ENCODE measurements at regions not wholly inside any gene's neighbourhood (a gene's known extent, or its start where the extent isn't known, plus 50 kb on each side); places are given as distances from the start of the nearest gene placed in this dataset.

DNA sequence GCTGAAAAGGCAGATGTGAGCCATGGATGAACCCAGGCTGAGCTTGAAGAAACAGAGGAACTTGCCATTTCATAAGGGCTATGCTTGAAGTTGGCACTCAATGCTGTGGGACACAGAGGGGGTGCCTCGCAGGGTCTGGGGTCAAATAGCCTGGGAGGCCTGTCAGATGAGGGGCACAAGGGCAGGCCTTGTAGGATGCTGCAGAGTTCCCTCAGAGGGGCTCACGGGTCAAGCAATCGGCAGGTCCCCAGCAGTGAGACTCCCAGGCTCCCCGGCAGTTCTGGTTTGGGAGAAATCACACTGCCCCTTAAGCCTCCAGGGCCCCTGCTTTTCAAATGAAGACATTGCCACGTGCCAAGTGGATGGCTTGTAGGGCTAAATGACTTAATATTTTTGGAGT is 116.7 kb upstream of the GRIK3 start:
- H3K27ac Mint-ChIP-seq = no peak overlapping the region
- no peaks in the 10 kb centered on the region for H3K4me1 Mint-ChIP-seq
- no peaks in the 10 kb centered on the region for H3K27me3 Mint-ChIP-seq (ENCODE audit: insufficient read depth, low read depth, poor library complexity)
- H4K20me1 ChIP-seq (replicated peaks; ENCODE audit: insufficient read depth) = no peaks in the 10 kb centered on the region
- no peaks in the 10 kb centered on the region for H3K9me3 Mint-ChIP-seq
- no peaks in the 10 kb centered on the region for H3F3A ChIP-seq (replicated peaks; ENCODE audit: low read depth)
- no peaks in the 10 kb centered on the region for H3K9me2 ChIP-seq (ENCODE audit: insufficient read depth)
- DNase-seq (ENCODE audit: low spot score) (no peak), ATAC-seq (no peak)
- H3K4me2 ChIP-seq = no peak overlapping the region
- no peaks in the 10 kb centered on the region for H3K27me3 ChIP-seq (ENCODE audit: insufficient read depth)
- H3K36me3 ChIP-seq (ENCODE audit: insufficient read depth) = no peaks in the 10 kb centered on the region
- no peaks in the 10 kb centered on the region for H3K79me2 ChIP-seq (replicated peaks; ENCODE audit: insufficient read depth)
- H2AFZ ChIP-seq = no peak overlapping the region
- peaks cover 2% of the 10 kb centered on the region; the same call in 1 of the 3 replicates for H3K36me3 Mint-ChIP-seq (ENCODE audit: low read depth)
- H3K4me3 Mint-ChIP-seq = no peak overlapping the region
- no peak overlapping the region for H3K27ac ChIP-seq (ENCODE audit: low read depth)
- no peak overlapping the region for H3K4me3 ChIP-seq
- TF ChIP-seq EZH2phosphoT487 (IDR thresholded peaks at IDR 0.05; ENCODE audit: unreplicated experiment) (no peak), ZNF114 (CRISPR knock-in tag; IDR thresholded peaks at IDR 0.05) (no peak), POLR2AphosphoS5 (IDR thresholded peaks at IDR 0.05; ENCODE audit: low read depth) (no peak), NANOG (IDR thresholded peaks at IDR 0.05; ENCODE audit: borderline replicate concordance) (no peak), JUNB (IDR thresholded peaks at IDR 0.05; ENCODE audit: unreplicated experiment) (no peak), ZNF331 (CRISPR knock-in tag; IDR thresholded peaks at IDR 0.05; ENCODE audit: low read depth) (no peak), CREB1 (CRISPR knock-in tag; IDR thresholded peaks at IDR 0.05; ENCODE audit: low read depth) (no peak), REST (IDR thresholded peaks at IDR 0.05; ENCODE audit: unreplicated experiment) (no peak), STAT1 (IDR thresholded peaks at IDR 0.05; ENCODE audit: unreplicated experiment) (no peak), EZH2 (IDR thresholded peaks at IDR 0.05; ENCODE audit: low read depth, unreplicated experiment) (no peak)
- TF ChIP-seq, protein P1, sequence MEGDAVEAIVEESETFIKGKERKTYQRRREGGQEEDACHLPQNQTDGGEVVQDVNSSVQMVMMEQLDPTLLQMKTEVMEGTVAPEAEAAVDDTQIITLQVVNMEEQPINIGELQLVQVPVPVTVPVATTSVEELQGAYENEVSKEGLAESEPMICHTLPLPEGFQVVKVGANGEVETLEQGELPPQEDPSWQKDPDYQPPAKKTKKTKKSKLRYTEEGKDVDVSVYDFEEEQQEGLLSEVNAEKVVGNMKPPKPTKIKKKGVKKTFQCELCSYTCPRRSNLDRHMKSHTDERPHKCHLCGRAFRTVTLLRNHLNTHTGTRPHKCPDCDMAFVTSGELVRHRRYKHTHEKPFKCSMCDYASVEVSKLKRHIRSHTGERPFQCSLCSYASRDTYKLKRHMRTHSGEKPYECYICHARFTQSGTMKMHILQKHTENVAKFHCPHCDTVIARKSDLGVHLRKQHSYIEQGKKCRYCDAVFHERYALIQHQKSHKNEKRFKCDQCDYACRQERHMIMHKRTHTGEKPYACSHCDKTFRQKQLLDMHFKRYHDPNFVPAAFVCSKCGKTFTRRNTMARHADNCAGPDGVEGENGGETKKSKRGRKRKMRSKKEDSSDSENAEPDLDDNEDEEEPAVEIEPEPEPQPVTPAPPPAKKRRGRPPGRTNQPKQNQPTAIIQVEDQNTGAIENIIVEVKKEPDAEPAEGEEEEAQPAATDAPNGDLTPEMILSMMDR (conservative IDR thresholded peaks at IDR 0.05; ENCODE audit: low read depth in 2 of 2) = no peak
- TF ChIP-seq, protein P2, sequence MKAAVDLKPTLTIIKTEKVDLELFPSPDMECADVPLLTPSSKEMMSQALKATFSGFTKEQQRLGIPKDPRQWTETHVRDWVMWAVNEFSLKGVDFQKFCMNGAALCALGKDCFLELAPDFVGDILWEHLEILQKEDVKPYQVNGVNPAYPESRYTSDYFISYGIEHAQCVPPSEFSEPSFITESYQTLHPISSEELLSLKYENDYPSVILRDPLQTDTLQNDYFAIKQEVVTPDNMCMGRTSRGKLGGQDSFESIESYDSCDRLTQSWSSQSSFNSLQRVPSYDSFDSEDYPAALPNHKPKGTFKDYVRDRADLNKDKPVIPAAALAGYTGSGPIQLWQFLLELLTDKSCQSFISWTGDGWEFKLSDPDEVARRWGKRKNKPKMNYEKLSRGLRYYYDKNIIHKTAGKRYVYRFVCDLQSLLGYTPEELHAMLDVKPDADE (IDR thresholded peaks at IDR 0.05) = no peak
- TF ChIP-seq, protein P3, sequence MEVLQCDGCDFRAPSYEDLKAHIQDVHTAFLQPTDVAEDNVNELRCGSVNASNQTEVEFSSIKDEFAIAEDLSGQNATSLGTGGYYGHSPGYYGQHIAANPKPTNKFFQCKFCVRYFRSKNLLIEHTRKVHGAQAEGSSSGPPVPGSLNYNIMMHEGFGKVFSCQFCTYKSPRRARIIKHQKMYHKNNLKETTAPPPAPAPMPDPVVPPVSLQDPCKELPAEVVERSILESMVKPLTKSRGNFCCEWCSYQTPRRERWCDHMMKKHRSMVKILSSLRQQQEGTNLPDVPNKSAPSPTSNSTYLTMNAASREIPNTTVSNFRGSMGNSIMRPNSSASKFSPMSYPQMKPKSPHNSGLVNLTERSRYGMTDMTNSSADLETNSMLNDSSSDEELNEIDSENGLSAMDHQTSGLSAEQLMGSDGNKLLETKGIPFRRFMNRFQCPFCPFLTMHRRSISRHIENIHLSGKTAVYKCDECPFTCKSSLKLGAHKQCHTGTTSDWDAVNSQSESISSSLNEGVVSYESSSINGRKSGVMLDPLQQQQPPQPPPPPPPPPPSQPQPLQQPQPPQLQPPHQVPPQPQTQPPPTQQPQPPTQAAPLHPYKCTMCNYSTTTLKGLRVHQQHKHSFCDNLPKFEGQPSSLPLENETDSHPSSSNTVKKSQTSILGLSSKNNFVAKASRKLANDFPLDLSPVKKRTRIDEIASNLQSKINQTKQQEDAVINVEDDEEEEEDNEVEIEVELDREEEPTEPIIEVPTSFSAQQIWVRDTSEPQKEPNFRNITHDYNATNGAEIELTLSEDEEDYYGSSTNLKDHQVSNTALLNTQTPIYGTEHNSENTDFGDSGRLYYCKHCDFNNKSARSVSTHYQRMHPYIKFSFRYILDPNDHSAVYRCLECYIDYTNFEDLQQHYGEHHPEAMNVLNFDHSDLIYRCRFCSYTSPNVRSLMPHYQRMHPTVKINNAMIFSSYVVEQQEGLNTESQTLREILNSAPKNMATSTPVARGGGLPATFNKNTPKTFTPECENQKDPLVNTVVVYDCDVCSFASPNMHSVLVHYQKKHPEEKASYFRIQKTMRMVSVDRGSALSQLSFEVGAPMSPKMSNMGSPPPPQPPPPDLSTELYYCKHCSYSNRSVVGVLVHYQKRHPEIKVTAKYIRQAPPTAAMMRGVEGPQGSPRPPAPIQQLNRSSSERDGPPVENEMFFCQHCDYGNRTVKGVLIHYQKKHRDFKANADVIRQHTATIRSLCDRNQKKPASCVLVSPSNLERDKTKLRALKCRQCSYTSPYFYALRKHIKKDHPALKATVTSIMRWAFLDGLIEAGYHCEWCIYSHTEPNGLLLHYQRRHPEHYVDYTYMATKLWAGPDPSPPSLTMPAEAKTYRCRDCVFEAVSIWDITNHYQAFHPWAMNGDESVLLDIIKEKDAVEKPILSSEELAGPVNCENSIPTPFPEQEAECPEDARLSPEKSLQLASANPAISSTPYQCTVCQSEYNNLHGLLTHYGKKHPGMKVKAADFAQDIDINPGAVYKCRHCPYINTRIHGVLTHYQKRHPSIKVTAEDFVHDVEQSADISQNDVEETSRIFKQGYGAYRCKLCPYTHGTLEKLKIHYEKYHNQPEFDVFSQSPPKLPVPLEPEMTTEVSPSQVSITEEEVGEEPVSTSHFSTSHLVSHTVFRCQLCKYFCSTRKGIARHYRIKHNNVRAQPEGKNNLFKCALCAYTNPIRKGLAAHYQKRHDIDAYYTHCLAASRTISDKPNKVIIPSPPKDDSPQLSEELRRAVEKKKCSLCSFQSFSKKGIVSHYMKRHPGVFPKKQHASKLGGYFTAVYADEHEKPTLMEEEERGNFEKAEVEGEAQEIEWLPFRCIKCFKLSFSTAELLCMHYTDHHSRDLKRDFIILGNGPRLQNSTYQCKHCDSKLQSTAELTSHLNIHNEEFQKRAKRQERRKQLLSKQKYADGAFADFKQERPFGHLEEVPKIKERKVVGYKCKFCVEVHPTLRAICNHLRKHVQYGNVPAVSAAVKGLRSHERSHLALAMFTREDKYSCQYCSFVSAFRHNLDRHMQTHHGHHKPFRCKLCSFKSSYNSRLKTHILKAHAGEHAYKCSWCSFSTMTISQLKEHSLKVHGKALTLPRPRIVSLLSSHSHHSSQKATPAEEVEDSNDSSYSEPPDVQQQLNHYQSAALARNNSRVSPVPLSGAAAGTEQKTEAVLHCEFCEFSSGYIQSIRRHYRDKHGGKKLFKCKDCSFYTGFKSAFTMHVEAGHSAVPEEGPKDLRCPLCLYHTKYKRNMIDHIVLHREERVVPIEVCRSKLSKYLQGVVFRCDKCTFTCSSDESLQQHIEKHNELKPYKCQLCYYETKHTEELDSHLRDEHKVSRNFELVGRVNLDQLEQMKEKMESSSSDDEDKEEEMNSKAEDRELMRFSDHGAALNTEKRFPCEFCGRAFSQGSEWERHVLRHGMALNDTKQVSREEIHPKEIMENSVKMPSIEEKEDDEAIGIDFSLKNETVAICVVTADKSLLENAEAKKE (CRISPR knock-in tag; IDR thresholded peaks at IDR 0.05) = no peak
- no peaks in the 10 kb centered on the region for H3K4me1 ChIP-seq (ENCODE audit: insufficient read depth)
